ENCODE measurements at regions not wholly inside any gene's neighbourhood (a gene's known extent, or its start where the extent isn't known, plus 50 kb on each side); places are given as distances from the start of the nearest gene placed in this dataset.
A peak's percentile ranks its signal among the peaks of the same experiment; 100 is the strongest.

- POLR2A ChIA-PET (ENCODE audit: low non-redundant PET) = no interaction called here
- Histone ChIP-seq H3K27me3 (replicated peaks; ENCODE audit: insufficient read depth, low read depth, low read length, poor library complexity) (no peaks in the 10 kb centered on the region), H3K4me3 (ENCODE audit: low read depth, low read length, poor library complexity, severe bottlenecking) (no peak overlapping the region), H3K9me3 (ENCODE audit: low read depth, low read length, poor library complexity, severe bottlenecking) (no peaks in the 10 kb centered on the region), H3K36me3 (ENCODE audit: insufficient read depth, low read length, poor library complexity, severe bottlenecking) (no peaks in the 10 kb centered on the region), H3K4me1 (ENCODE audit: insufficient read depth, low read length, poor library complexity, severe bottlenecking) (no peaks in the 10 kb centered on the region), H3K27ac (ENCODE audit: low read depth, low read length, poor library complexity, severe bottlenecking) (no peak overlapping the region)
- intact Hi-C loops (cut with micrococcal nuclease; ENCODE audit: unreplicated experiment) = no loop called here
- TF ChIP-seq EZH2 (IDR thresholded peaks at IDR 0.05; ENCODE audit: borderline replicate concordance, low read depth, low read length, poor library complexity, severe bottlenecking) (no peak), CTCF (conservative IDR thresholded peaks at IDR 0.05; ENCODE audit: low read depth, low read length) (no peak)
- CTCF ChIA-PET = no interaction called here
- DNase-seq (ENCODE audit: low spot score) = no peak
- no TSS peak for BruUV-seq (replicated peaks)
These were observed 61.6 kb downstream of the CCDC71L start for GRCh38 chr7:106599343-106599698.

- no peaks in the 10 kb centered on the region for H3K9me3 ChIP-seq (ENCODE audit: low read depth, low read length, poor library complexity, severe bottlenecking)
- H3K27me3 ChIP-seq (replicated peaks; ENCODE audit: insufficient read depth, low read depth, low read length, poor library complexity) = no peaks in the 10 kb centered on the region
- H3K36me3 ChIP-seq (ENCODE audit: insufficient read depth, low read length, poor library complexity, severe bottlenecking) = no peaks in the 10 kb centered on the region
- H3K4me3 ChIP-seq (ENCODE audit: low read depth, low read length, poor library complexity, severe bottlenecking) = no peak overlapping the region
- no peaks in the 10 kb centered on the region for H3K4me1 ChIP-seq (ENCODE audit: insufficient read depth, low read length, poor library complexity, severe bottlenecking)
- POLR2A ChIA-PET (ENCODE audit: low non-redundant PET) = no interaction called here
- no peak overlapping the region for H3K27ac ChIP-seq (ENCODE audit: low read depth, low read length, poor library complexity, severe bottlenecking)
- CTCF ChIA-PET = no interaction called here
- no TSS peak for BruUV-seq (replicated peaks)
- no peak for TF ChIP-seq CTCF (conservative IDR thresholded peaks at IDR 0.05; ENCODE audit: low read depth, low read length)
- no peak for TF ChIP-seq EZH2 (IDR thresholded peaks at IDR 0.05; ENCODE audit: borderline replicate concordance, low read depth, low read length, poor library complexity, severe bottlenecking)
- peak; percentile 81 for DNase-seq (ENCODE audit: low spot score)
- intact Hi-C loops (cut with micrococcal nuclease; ENCODE audit: unreplicated experiment) = no loop called here
These were observed 62.2 kb downstream of the CCDC71L start for GRCh38 chr7:106598663-106599342.

GRCh38 chr7:106597751-106598546 lies 63.0 kb downstream of the CCDC71L start:
- H3K4me1 ChIP-seq (ENCODE audit: insufficient read depth, low read length, poor library complexity, severe bottlenecking) = no peaks in the 10 kb centered on the region
- POLR2A ChIA-PET (ENCODE audit: low non-redundant PET) = no interaction called here
- no peaks in the 10 kb centered on the region for H3K36me3 ChIP-seq (ENCODE audit: insufficient read depth, low read length, poor library complexity, severe bottlenecking)
- no peaks in the 10 kb centered on the region for H3K9me3 ChIP-seq (ENCODE audit: low read depth, low read length, poor library complexity, severe bottlenecking)
- BruUV-seq (replicated peaks) = no TSS peak
- CTCF ChIA-PET = no interaction called here
- H3K27ac ChIP-seq (ENCODE audit: low read depth, low read length, poor library complexity, severe bottlenecking) = no peak overlapping the region
- no peak for DNase-seq (ENCODE audit: low spot score)
- TF ChIP-seq CTCF (conservative IDR thresholded peaks at IDR 0.05; ENCODE audit: low read depth, low read length) = no peak
- no peak for TF ChIP-seq EZH2 (IDR thresholded peaks at IDR 0.05; ENCODE audit: borderline replicate concordance, low read depth, low read length, poor library complexity, severe bottlenecking)
- H3K4me3 ChIP-seq (ENCODE audit: low read depth, low read length, poor library complexity, severe bottlenecking) = no peak overlapping the region
- intact Hi-C loops (cut with micrococcal nuclease; ENCODE audit: unreplicated experiment) = no loop called here
- no peaks in the 10 kb centered on the region for H3K27me3 ChIP-seq (replicated peaks; ENCODE audit: insufficient read depth, low read depth, low read length, poor library complexity)

Measured in A673 (cell line).